ENCODE measurements at regions not wholly inside any gene's neighbourhood (a gene's known extent, or its start where the extent isn't known, plus 50 kb on each side); places are given as distances from the start of the nearest gene placed in this dataset.

DNA sequence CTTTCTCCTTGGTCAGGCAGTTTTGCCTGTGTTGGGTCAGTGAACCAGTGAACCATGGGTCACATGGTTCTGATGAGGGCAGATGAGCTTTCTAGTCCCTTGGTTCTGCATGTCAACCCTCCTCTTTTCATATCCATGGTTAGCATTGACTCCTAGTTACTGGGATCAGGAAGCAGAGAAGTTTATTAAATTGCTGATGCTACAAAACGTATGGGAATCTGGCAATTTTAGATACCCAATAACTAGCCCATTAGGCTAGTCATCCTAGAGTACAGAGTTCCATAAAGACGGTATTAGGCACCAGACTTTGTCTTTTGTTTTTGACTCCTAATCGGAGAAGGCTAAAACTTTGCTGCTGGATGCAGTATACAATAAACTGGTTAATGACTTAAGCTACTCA, 273.1 kb downstream of the ATPSCKMT start:
- H3K4me3 ChIP-seq (replicated peaks; ENCODE audit: low read depth, low read length): no peak overlapping the region
- no peak for DNase-seq (ENCODE audit: extremely low read depth, low read depth)
- TF ChIP-seq, protein P1, sequence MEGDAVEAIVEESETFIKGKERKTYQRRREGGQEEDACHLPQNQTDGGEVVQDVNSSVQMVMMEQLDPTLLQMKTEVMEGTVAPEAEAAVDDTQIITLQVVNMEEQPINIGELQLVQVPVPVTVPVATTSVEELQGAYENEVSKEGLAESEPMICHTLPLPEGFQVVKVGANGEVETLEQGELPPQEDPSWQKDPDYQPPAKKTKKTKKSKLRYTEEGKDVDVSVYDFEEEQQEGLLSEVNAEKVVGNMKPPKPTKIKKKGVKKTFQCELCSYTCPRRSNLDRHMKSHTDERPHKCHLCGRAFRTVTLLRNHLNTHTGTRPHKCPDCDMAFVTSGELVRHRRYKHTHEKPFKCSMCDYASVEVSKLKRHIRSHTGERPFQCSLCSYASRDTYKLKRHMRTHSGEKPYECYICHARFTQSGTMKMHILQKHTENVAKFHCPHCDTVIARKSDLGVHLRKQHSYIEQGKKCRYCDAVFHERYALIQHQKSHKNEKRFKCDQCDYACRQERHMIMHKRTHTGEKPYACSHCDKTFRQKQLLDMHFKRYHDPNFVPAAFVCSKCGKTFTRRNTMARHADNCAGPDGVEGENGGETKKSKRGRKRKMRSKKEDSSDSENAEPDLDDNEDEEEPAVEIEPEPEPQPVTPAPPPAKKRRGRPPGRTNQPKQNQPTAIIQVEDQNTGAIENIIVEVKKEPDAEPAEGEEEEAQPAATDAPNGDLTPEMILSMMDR (IDR thresholded peaks at IDR 0.05; ENCODE audit: low read depth, low read length, missing control alignments): no peak

DNA sequence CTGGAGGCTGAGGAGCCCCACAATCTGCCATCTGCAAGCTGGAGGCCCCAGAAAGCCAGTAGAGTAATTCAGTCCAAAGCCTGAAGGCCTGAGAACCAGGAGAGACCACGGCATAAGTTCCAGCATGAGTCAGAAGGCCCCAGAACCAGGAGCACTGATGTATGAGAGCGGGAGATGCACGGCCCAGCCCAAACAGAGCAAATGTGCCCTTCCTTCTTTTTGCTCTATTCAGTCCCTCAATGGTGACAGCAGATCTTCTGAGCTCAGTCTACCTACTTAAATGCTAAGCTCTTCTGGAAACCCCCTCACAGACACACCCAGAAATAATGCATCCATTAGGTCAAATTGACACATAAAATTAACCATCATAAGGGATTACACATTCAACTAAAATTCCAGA, 277.6 kb downstream of the ATPSCKMT start:
- no peak overlapping the region for H3K4me3 ChIP-seq (replicated peaks; ENCODE audit: low read depth, low read length)
- DNase-seq (ENCODE audit: extremely low read depth, low read depth): no peak
- TF ChIP-seq, protein P1 (IDR thresholded peaks at IDR 0.05; ENCODE audit: low read depth, low read length, missing control alignments): no peak

DNA sequence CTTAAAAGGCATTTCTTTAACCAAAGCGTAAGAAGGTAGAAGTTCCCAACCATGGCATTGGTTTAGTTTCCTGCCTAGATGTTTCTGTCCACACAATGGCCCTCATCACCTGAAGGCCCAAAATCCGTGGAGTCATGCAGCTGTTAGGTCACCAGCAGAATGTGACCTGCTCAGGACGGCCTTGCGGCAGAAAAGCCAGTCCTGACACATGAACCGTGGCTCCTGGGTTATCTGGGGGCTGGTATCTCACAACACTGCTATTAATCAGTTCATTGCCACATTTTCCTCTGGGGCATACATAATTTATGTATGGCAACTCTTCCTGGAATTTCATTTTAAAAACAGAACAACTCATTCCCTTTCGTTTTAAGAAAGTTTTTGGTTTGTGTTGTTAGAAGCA, 278.4 kb downstream of the ATPSCKMT start:
- TF ChIP-seq, protein P1 (IDR thresholded peaks at IDR 0.05; ENCODE audit: low read depth, low read length, missing control alignments): no peak
- H3K4me3 ChIP-seq (replicated peaks; ENCODE audit: low read depth, low read length): no peak overlapping the region
- no peak for DNase-seq (ENCODE audit: extremely low read depth, low read depth)

DNA sequence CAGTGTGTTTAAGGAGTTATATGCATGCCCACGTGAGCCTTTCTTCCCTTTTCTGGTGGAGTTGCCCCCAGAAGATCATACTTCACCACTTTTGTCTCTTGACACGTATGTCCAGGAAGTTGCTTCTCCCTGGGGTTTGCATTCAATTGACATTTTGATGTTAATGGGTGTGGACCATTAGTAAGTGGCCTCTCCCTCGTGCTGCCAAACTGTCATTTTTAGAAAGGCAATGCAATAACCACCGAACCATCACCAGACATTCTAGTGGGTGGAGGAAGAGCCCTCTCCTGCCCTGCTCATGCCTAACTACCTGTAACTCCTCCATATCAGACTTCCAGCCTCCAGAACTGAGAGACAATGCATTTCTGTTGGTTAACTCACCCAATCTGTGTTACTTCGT, 290.8 kb downstream of the ATPSCKMT start:
- TF ChIP-seq, protein P1 (IDR thresholded peaks at IDR 0.05; ENCODE audit: low read depth, low read length, missing control alignments): no peak
- H3K4me3 ChIP-seq (replicated peaks; ENCODE audit: low read depth, low read length): no peak overlapping the region
- DNase-seq (ENCODE audit: extremely low read depth, low read depth): no peak

DNA sequence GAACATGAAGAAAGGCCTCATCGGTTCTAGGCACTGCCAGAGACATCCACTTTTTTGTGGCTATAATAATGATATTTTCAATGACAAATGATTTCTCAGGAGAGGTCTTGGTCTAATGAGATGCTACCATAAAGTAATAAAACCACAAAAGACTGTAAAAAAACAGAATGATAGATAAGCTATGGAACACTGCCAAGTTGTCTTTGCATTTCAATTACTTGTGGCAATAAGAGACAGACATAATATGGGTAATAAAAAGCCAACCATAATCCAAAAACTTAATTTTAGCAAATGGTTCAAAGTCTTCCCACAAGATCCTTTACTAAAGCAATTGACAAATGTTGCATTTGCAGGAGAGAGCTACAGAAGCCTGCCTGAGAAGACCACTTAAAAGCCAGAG, 292.5 kb downstream of the ATPSCKMT start:
- TF ChIP-seq, protein P1 (IDR thresholded peaks at IDR 0.05; ENCODE audit: low read depth, low read length, missing control alignments): no peak

GRCh38 chr5:9956725-9957124, 293.0 kb downstream of the ATPSCKMT start:
- DNase-seq (ENCODE audit: extremely low read depth, low read depth): no peak
- no peak overlapping the region for H3K4me3 ChIP-seq (replicated peaks; ENCODE audit: low read depth, low read length)
- TF ChIP-seq, protein P1 (IDR thresholded peaks at IDR 0.05; ENCODE audit: low read depth, low read length, missing control alignments): no peak

More for the DNA sequence above, 292.5 kb downstream of the ATPSCKMT start:
- H3K4me3 ChIP-seq (replicated peaks; ENCODE audit: low read depth, low read length): no peak overlapping the region
- DNase-seq (ENCODE audit: extremely low read depth, low read depth): no peak

DNA sequence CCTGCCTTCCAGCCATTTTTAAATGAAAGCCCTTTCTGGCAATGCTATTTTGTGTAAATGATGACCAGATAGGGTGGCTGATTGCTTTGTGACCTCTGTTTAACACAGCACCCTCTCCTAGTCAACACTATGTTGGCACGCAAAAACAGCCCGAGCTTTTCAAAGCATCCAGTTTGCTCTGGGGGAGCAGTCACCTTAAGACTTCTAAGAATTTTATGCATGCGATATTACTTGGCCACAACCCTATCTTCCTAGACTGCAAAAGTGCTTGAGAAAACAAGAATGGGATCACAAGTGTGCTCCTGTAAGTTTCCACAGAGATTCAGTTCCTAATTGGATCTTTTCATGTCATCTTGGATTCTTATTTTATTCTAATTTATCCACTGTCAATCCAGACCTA, 294.1 kb downstream of the ATPSCKMT start:
- DNase-seq (ENCODE audit: extremely low read depth, low read depth): no peak

More for the DNA sequence above, 294.1 kb downstream of the ATPSCKMT start:
- TF ChIP-seq, protein P1 (IDR thresholded peaks at IDR 0.05; ENCODE audit: low read depth, low read length, missing control alignments): no peak
- no peak overlapping the region for H3K4me3 ChIP-seq (replicated peaks; ENCODE audit: low read depth, low read length)
